HCT116 (cell line): ENCODE measurements at regions not wholly inside any gene's neighbourhood (a gene's known extent, or its start where the extent isn't known, plus 50 kb on each side); places are given as distances from the start of the nearest gene placed in this dataset.
"Not testable (repeated sequence)": the region's sequence is repeated elsewhere in the genome, so short reads cannot be mapped to it uniquely, and the experiment has no call there.

Source experiments
- CTCF ChIP-seq, 3 experiments: fragments of 200-600 bp in 1 of 3; sonication (generic) in 1 of 3; IDR thresholded peaks in 2 of 3; conservative IDR thresholded peaks in 1 of 3; 2 replicates each; pipeline ENCODE4 v1.5.1; 2012 to 2017; ENCODE audit warnings: low read depth in 2 of 3, low read length in 2 of 3, antibody characterized with exemption in 1 of 3, borderline replicate concordance in 1 of 3, control low read depth in 1 of 3, mild to moderate bottlenecking in 1 of 3, mixed read lengths in 1 of 3, mixed run types in 1 of 3, moderate library complexity in 1 of 3; ENCODE audit not compliant: insufficient read depth in 1 of 3
- FOSL1 ChIP-seq: IDR thresholded peaks from 2 replicates; pipeline ENCODE4 v1.6.1; 2012; ENCODE audit warnings: low read depth
- JUND ChIP-seq: IDR thresholded peaks from 2 replicates; pipeline ENCODE4 v1.6.1; 2012
- POLR2A ChIP-seq: IDR thresholded peaks from 2 replicates; pipeline ENCODE4 v1.7.0; 2011; ENCODE audit warnings: borderline replicate concordance; ENCODE audit not compliant: insufficient read depth, insufficient read length; ENCODE audit errors: extremely low read depth
- SP1 ChIP-seq: IDR thresholded peaks from 2 replicates; pipeline ENCODE4 v1.6.1; 2012; ENCODE audit warnings: low read depth

- TF ChIP-seq SP1; POLR2A; CTCF (IDR thresholded peaks at IDR 0.05 in 2 of 3, conservative IDR thresholded peaks at IDR 0.05 in 1 of 3; ENCODE audit: borderline replicate concordance in 1 of 3, insufficient read depth in 1 of 3, low read depth in 2 of 3, low read length in 2 of 3); JUND; FOSL1: not testable (repeated sequence)
Measured at GRCh38 chr1:79894129-79894528, 887.6 kb upstream of the ADGRL4 start.
